ENCODE measurements at regions not wholly inside any gene's neighbourhood (a gene's known extent, or its start where the extent isn't known, plus 50 kb on each side); places are given as distances from the start of the nearest gene placed in this dataset.
"Not testable (repeated sequence)": the region's sequence is repeated elsewhere in the genome, so short reads cannot be mapped to it uniquely, and the experiment has no call there.

DNA sequence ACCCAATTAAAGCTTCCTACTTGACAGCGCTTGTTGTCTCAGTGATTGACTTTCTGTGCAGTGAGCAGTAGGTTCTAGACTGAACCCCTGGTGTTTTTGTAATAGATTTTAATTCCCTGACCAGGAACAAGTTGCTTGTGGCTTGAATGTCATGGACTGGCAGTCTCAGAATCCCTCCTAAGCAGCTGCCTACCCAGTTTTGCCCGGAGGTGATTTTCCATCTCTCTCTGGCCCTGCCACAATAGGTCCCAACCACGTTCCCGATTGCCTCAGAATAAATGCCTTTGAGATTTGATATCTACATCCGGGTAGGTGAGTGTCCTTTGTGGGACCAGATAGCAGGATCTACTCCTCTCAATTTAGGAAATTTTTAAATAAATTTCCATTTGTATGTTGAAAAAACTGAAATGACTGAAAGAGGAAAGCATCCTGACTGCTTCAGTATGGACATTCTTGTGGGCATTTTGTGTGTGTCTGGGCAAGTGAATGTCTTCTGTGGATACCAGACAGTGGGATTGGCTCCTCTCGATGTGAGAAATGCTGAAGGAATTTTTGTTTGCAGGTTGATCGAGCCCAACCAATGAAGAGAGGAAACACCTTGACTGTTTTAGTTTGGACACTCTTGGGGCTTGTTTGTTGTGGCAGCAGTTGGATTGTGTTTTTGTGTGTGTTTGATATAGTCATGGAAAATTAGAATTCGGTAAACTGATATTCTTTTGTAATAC lies 1607.4 kb downstream of the C4orf33 start:
- no peak for DNase-seq

- DNase-seq = no peak
Observed at GRCh38 chr4:130705023-130705422, 1609.1 kb downstream of the C4orf33 start.

- no peak for DNase-seq
Observed at GRCh38 chr4:130712038-130712437, 1616.1 kb downstream of the C4orf33 start.

GRCh38 chr4:130714006-130714405 lies 1618.1 kb downstream of the C4orf33 start:
- DNase-seq = no peak

GRCh38 chr4:130722361-130722760 lies 1626.4 kb downstream of the C4orf33 start:
- DNase-seq = no peak

- DNase-seq = no peak
Observed at GRCh38 chr4:130736436-130737185, 1640.7 kb downstream of the C4orf33 start.

GRCh38 chr4:130738233-130738632 lies 1642.3 kb downstream of the C4orf33 start:
- DNase-seq = no peak

DNA sequence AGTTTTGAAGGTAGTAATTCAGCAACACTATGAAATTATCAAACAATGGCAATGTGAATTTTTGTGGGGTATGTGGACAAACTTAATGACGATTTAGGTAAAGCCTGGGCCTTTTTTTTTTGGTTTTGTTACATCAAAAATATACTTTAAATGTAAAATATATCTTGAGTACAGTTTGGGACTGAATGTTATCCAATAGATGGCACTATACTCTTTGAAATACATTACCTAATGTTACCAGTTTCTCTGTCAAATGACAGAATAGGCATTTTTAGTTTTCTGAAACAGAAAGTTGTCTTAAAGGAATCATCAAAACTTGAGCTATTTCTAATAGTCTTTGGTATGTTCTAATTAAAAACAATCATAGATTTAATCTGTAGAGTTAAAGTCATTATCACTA lies 1651.9 kb downstream of the C4orf33 start:
- DNase-seq = no peak

DNA sequence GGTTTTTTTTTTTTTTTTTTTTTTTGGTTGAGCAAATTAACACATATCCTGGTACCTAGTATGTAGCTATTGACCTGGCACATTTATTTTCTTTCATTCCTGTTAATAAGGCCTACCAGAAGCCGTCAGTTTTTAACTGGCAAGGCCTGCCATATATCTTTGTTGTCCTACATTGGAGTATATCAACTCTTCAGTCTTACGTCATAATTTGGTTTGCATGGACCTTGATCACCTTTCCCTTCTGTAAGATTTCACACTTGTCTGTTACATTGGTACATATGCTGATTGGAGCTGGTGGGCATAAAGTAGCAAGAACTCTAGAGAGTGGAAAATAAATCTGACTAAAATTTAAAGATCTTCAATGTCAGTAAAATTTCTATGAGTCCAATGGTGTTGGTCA lies 1658.0 kb downstream of the C4orf33 start:
- no peak for DNase-seq

DNA sequence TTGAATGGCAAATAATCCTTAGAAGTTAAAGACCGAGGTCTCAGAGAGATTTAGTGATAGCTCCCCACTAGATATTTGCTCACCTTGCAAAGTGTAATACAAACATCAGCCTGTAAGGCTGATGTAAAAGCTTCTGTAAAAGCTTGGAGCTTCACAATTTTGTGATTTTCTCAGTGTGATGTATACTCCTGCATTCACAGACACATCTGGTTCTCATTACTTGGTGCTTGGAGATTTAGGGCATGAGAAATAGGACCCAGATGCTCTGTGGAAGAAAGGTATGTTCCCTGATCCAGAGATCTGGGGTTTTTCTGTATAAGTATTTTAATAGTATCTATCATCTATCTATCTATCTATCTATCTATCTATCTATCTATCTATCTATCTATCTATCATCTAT lies 1664.3 kb downstream of the C4orf33 start:
- no peak for DNase-seq

GRCh38 chr4:130767384-130767783 lies 1671.4 kb downstream of the C4orf33 start:
- DNase-seq = not testable (repeated sequence)

- DNase-seq = not testable (repeated sequence)
Observed at GRCh38 chr4:130772966-130773365, 1677.0 kb downstream of the C4orf33 start.

DNA sequence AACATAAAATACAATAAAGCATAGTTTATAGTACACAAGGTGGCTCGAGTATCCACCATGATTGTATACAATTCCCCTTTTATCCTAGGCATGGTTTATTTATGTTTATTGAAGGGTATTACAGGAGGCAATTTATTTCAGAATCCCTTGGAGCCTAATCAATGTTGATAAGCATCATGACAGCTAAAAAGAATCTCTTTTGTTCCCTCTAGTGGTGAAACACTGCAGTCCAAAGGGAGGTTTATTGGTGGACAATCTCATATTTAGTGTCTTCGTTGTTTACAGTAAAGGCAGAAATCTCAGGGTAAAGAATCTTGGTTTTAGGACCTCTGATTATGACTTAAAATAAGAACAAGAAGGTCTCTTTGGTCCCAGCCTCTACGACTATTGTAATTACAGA lies 1712.5 kb downstream of the C4orf33 start:
- no peak for DNase-seq

- DNase-seq = no peak
Observed at GRCh38 chr4:130812117-130812765, 1716.3 kb downstream of the C4orf33 start.

- DNase-seq = no peak
Observed at GRCh38 chr4:130814896-130815295, 1718.9 kb downstream of the C4orf33 start.

DNA sequence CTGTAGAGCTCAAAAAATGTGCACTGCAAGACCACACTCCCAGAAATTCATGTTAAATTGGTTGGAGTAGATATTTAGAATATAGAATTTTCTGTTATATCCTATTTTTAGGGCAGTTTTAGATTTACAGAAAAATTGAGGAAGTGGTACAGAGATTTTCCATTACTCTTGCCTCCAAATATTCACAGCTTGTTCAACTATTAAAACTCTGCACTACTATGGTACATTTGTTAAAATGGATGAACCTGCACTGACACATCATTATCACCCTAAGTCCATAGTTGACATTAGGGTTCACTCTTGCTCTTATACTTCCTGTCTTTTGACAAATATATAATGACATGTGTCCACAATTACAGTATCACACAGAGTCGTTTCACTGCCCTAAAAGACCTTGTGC lies 1724.5 kb downstream of the C4orf33 start:
- no peak for DNase-seq

DNA sequence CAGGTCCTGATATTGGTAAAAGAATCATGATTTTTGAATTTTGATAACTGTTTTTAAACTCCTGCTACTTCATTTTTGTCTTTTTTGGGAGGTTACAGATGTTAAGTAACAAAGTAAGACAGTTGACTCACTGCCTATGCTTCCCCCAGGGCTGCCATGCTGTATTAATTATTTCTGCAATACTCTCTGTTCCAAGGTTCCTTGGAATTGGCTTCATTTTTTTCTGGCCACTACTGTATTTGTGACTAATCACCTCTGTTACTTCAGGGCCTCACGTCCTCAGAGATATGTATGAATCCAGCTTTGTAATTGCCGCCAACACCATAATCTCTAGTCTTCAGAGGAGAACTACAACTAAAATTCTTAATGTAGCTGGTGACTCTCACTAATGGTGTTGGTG lies 1729.3 kb downstream of the C4orf33 start:
- DNase-seq = no peak

DNA sequence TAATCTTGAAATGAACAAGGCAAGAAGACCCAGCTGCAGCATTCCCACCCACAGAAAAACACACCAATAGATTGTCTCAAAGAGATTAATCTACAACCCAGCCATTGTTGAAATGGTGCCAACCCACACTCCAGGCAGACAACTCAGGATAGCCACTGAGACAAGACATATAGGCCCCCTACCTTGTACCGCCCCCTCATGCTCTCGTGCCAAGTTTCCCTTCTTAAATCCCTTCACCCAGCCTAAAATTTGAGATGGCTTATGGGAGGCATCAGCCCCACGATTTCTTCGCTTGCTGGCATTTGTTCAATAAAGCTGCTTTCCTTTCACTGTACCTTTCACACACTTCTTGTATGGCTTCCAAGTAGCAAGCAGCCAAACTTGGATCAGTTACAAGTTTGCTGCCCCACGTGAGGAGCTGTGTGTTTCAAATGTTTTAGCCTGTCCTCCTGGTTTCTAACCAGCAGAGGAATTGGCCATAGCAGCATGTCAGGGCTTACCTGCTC lies 1754.1 kb downstream of the C4orf33 start:
- no peak for DNase-seq

DNA sequence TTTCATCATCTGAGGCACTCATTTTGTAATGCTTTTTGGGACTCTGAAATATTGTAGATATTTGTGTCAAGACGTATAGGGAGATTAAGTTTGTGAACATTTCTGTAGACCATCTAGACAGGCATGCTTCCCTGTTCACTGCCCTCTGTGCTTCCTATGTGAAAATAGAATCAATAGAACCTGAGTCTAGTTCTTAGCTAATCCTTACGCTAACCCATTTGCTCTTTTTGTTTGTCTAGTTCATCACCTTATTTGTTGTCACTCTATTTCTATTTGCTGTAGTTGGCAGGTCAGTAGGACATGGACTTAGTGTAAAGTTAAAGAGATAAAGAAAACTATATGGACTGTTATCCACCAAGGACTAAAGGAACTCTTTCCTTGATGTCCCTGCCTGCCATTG lies 1755.2 kb downstream of the C4orf33 start:
- no peak for DNase-seq

DNA sequence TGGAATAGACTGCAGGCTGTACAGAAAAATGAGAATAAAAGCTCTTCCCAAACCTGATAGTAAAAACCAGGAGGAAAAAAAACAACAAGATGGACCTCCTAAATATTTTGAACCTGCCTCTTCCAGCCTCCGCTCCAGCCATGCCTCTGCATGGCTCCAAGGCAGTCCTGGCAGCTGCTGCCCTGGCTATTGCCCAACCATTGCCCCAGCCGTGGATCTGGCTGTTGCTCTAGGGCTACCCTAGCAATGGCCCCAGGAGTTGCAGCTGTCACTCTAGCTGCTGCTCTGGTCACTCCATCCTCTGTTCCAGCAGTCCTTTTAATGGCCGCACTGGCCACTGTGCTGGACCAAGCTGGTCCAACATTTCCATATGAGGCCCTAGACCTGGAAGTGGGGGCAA lies 1756.0 kb downstream of the C4orf33 start:
- no peak for DNase-seq

GRCh38 chr4:130855533-130855932 lies 1759.6 kb downstream of the C4orf33 start:
- no peak for DNase-seq

DNA sequence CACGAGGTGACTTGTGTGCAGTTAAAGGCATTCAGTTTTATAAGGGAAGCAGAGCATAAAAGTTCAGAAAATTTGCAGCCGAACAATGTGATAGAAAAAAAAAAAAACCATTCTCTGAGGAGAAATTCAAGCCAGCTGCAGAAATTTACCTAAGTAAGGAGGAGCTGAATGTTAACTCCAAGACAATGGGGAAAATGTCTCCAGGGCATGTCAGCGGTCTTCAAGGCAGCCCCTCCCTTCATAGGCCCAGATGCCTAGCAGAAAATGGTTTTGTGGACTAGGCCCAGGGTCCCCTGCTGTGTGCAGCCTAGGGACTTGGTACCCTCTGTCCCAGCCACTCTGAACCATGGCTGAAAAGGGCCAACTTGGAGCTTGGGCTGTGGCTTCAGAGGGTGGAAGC lies 1764.0 kb downstream of the C4orf33 start:
- DNase-seq = no peak

- no peak for DNase-seq
Observed at GRCh38 chr4:130896920-130897319, 1801.0 kb downstream of the C4orf33 start.

DNA sequence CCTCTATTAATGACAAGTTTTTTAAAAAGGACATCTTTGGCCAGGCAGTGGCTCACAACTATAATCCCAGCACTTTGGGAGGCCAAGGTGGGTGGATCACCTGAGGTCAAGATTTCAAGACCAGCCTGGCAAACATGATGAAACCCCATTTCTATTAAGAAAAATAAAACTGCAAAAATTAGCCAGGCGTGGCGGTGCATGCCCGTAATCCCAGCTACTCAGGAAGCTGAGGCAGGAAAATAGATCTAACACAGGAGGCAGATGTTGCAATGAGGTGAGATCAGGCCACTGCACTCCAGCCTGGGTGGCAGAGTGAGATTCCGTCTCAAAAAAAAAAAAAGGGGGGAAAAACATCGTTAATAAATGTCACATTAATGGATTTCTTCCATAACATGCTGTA lies 1805.4 kb downstream of the C4orf33 start:
- no peak for DNase-seq
